Large intestine (tissue), 3 donors: ENCODE measurements at regions not wholly inside any gene's neighbourhood (a gene's known extent, or its start where the extent isn't known, plus 50 kb on each side); places are given as distances from the start of the nearest gene placed in this dataset.

Experiments used
- DNase-seq, 2 donors: peaks; one replicate each; pipeline versions ENCODE4 v3.0.0 to v3.0.0-alpha.2; 2013
- H3K27ac ChIP-seq: one replicate; pipeline ENCODE4 v1.5.1; 2013; ENCODE audit warnings: low read length
- H3K27me3 ChIP-seq: 2 replicates; pipeline ENCODE4 v1.6.1; 2013; ENCODE audit warnings: low read length; ENCODE audit not compliant: control insufficient read depth, insufficient read depth
- H3K36me3 ChIP-seq: 2 replicates; pipeline ENCODE4 v1.6.1; 2013; ENCODE audit warnings: low read length; ENCODE audit not compliant: control insufficient read depth, insufficient read depth
- H3K4me1 ChIP-seq: one replicate; pipeline ENCODE4 v1.6.1; 2013; ENCODE audit warnings: low read length; ENCODE audit not compliant: control insufficient read depth, insufficient read depth
- H3K4me3 ChIP-seq: one replicate; pipeline ENCODE4 v1.5.1; 2013; ENCODE audit warnings: low read length
- H3K9me3 ChIP-seq: one replicate; pipeline ENCODE4 v1.6.1; 2013; ENCODE audit warnings: mild to moderate bottlenecking, low read depth, low read length, moderate library complexity; ENCODE audit not compliant: control insufficient read depth
- whole genome bisulfite sequencing: methylation state at CpG from one replicate; pipeline ENCODE4 v1.1.5; 2013; ENCODE audit warnings: low lambda C conversion rate; ENCODE audit not compliant: insufficient coverage; 5-methylcytosine and 5-hydroxymethylcytosine counted together

GRCh38 chr2:181165199-181165868 lies 184.9 kb downstream of the UBE2E3 start:
- 56% methylated on average over 3 of the region's 6 CpGs for WGBS
- DNase-seq, result no peak
- no peaks in the 10 kb centered on the region for H3K4me1 ChIP-seq
- no peaks in the 10 kb centered on the region for H3K36me3 ChIP-seq
- no peaks in the 10 kb centered on the region for H3K27me3 ChIP-seq
- H3K9me3 ChIP-seq, result no peaks in the 10 kb centered on the region
- H3K4me3 ChIP-seq, result no peak overlapping the region
- H3K27ac ChIP-seq, result no peak overlapping the region

GRCh38 chr2:181169503-181169902 lies 189.1 kb downstream of the UBE2E3 start:
- Histone ChIP-seq H3K36me3 (no peaks in the 10 kb centered on the region), H3K27me3 (no peaks in the 10 kb centered on the region), H3K4me1 (no peaks in the 10 kb centered on the region), H3K27ac (no peak overlapping the region), H3K4me3 (no peak overlapping the region), H3K9me3 (no peaks in the 10 kb centered on the region)
- no CpG with 5 or more reads among the region's 1 CpG for WGBS
- no peak for DNase-seq

GRCh38 chr2:181170256-181170655 lies 189.9 kb downstream of the UBE2E3 start:
- Histone ChIP-seq H3K4me3 (no peak overlapping the region), H3K36me3 (no peaks in the 10 kb centered on the region), H3K4me1 (no peaks in the 10 kb centered on the region), H3K27ac (no peak overlapping the region), H3K27me3 (no peaks in the 10 kb centered on the region), H3K9me3 (no peaks in the 10 kb centered on the region)
- DNase-seq, result no peak
- WGBS, result 60% methylated on average over 1 of the region's 2 CpGs

- H3K27ac ChIP-seq, result no peak overlapping the region
- H3K36me3 ChIP-seq, result no peaks in the 10 kb centered on the region
- H3K4me1 ChIP-seq, result no peaks in the 10 kb centered on the region
- H3K9me3 ChIP-seq, result no peaks in the 10 kb centered on the region
- DNase-seq, result no peak
- WGBS, result no CpG with 5 or more reads among the region's 3 CpGs
- no peaks in the 10 kb centered on the region for H3K27me3 ChIP-seq
- no peak overlapping the region for H3K4me3 ChIP-seq
Measured at GRCh38 chr2:181172676-181173075, 192.3 kb downstream of the UBE2E3 start.

GRCh38 chr2:181174611-181175580 lies 194.5 kb downstream of the UBE2E3 start:
- no CpG with 5 or more reads among the region's 5 CpGs for WGBS
- no peak overlapping the region for H3K4me3 ChIP-seq
- H3K27me3 ChIP-seq, result no peaks in the 10 kb centered on the region
- no peaks in the 10 kb centered on the region for H3K36me3 ChIP-seq
- no peaks in the 10 kb centered on the region for H3K4me1 ChIP-seq
- H3K9me3 ChIP-seq, result no peaks in the 10 kb centered on the region
- no peak overlapping the region for H3K27ac ChIP-seq
- DNase-seq, result no peak

GRCh38 chr2:181176540-181176939 lies 196.1 kb downstream of the UBE2E3 start:
- H3K4me1 ChIP-seq, result no peaks in the 10 kb centered on the region
- H3K27ac ChIP-seq, result no peak overlapping the region
- H3K27me3 ChIP-seq, result no peaks in the 10 kb centered on the region
- 88% methylated on average over 1 of the region's 1 CpG for WGBS
- no peaks in the 10 kb centered on the region for H3K9me3 ChIP-seq
- no peak overlapping the region for H3K4me3 ChIP-seq
- no peak for DNase-seq
- H3K36me3 ChIP-seq, result no peaks in the 10 kb centered on the region

- no peaks in the 10 kb centered on the region for H3K9me3 ChIP-seq
- no peaks in the 10 kb centered on the region for H3K36me3 ChIP-seq
- no peak for DNase-seq
- H3K27ac ChIP-seq, result no peak overlapping the region
- H3K27me3 ChIP-seq, result no peaks in the 10 kb centered on the region
- no peak overlapping the region for H3K4me3 ChIP-seq
- H3K4me1 ChIP-seq, result no peaks in the 10 kb centered on the region
Measured at GRCh38 chr2:181177376-181177775, 197.0 kb downstream of the UBE2E3 start.

GRCh38 chr2:181178130-181178529 lies 197.7 kb downstream of the UBE2E3 start:
- Histone ChIP-seq H3K9me3 (no peaks in the 10 kb centered on the region), H3K4me1 (no peaks in the 10 kb centered on the region), H3K27me3 (no peaks in the 10 kb centered on the region), H3K4me3 (no peak overlapping the region), H3K27ac (no peak overlapping the region), H3K36me3 (no peaks in the 10 kb centered on the region)
- DNase-seq, result no peak

GRCh38 chr2:181178823-181179412 lies 198.5 kb downstream of the UBE2E3 start:
- Histone ChIP-seq H3K27ac (no peak overlapping the region), H3K4me3 (no peak overlapping the region), H3K4me1 (no peaks in the 10 kb centered on the region), H3K36me3 (no peaks in the 10 kb centered on the region), H3K27me3 (no peaks in the 10 kb centered on the region), H3K9me3 (no peaks in the 10 kb centered on the region)
- DNase-seq, result no peak
- 40% methylated on average over 1 of the region's 2 CpGs for WGBS

- no CpG with 5 or more reads among the region's 4 CpGs for WGBS
- Histone ChIP-seq H3K4me3 (no peak overlapping the region), H3K27me3 (no peaks in the 10 kb centered on the region), H3K9me3 (no peaks in the 10 kb centered on the region), H3K27ac (no peak overlapping the region), H3K36me3 (no peaks in the 10 kb centered on the region), H3K4me1 (no peaks in the 10 kb centered on the region)
- no peak for DNase-seq
Measured at GRCh38 chr2:181183878-181184542, 203.6 kb downstream of the UBE2E3 start.
